ENCODE measurements at regions not wholly inside any gene's neighbourhood (a gene's known extent, or its start where the extent isn't known, plus 50 kb on each side); places are given as distances from the start of the nearest gene placed in this dataset.

GRCh38 chr2:7515327-7515726, 598.1 kb downstream of the RNF144A start:
- Histone ChIP-seq H3K27me3 (ENCODE audit: control insufficient read depth in 2 of 2, insufficient read depth in 2 of 2, low read length in 2 of 2) (no peaks in the 10 kb centered on the region), H3K4me2 (replicated peaks; ENCODE audit: extremely low read depth, low read length, poor library complexity, severe bottlenecking) (no peak overlapping the region), H3K9me3 (replicated peaks in 1 of 2; ENCODE audit: control insufficient read depth in 1 of 2, insufficient read depth in 1 of 2, low read length in 2 of 2) (no peaks in the 10 kb centered on the region), H3K27ac (ENCODE audit: low read depth in 1 of 2, low read length in 2 of 2) (no peak overlapping the region), H3K79me2 (ENCODE audit: insufficient read depth, low read length) (no peaks in the 10 kb centered on the region), H3K9ac (ENCODE audit: insufficient read depth, low read length, poor library complexity, severe bottlenecking) (no peak overlapping the region), H4K20me1 (ENCODE audit: insufficient read depth, low read length) (no peaks in the 10 kb centered on the region), H3K36me3 (replicated peaks in 1 of 2; ENCODE audit: control insufficient read depth in 1 of 2, insufficient read depth in 2 of 2, low read length in 2 of 2) (no peaks in the 10 kb centered on the region), H2AFZ (ENCODE audit: insufficient read depth, low read depth, low read length, poor library complexity, severe bottlenecking) (no peak overlapping the region), H3K4me3 (replicated peaks in 1 of 3; ENCODE audit: low read depth in 2 of 3, low read length in 3 of 3) (no peak overlapping the region), H3K4me1 (ENCODE audit: control insufficient read depth in 1 of 2, insufficient read depth in 2 of 2, low read length in 2 of 2) (no peaks in the 10 kb centered on the region)
- no peak for TF ChIP-seq CTCF (IDR thresholded peaks at IDR 0.05)
- Mint-ChIP-seq H3K9me3 (peaks cover 0 to 3% (median 1%) of the 10 kb centered on the region in 7 donors), H3K27me3 (ENCODE audit: low read depth in 3 of 3) (peaks cover 0 to 5% (median under 1%) of the 10 kb centered on the region in 3 donors), H3K36me3 (no peaks in the 10 kb centered on the region), H3K4me1 (peaks cover 8% of the 10 kb centered on the region), H3K4me3 (no peak overlapping the region), H3K27ac (no peak overlapping the region)
- DNase-seq = no peak
- intact Hi-C loops (cut with micrococcal nuclease) = no loop called here

GRCh38 chr2:7516484-7517063, 599.4 kb downstream of the RNF144A start:
- intact Hi-C loops (cut with micrococcal nuclease) = no loop called here
- no peaks in the 10 kb centered on the region for H3K79me2 ChIP-seq (ENCODE audit: insufficient read depth, low read length)
- Mint-ChIP-seq H3K9me3 (peaks cover 0 to 3% (median 1%) of the 10 kb centered on the region in 7 donors), H3K27ac (no peak overlapping the region), H3K36me3 (no peaks in the 10 kb centered on the region), H3K4me1 (peaks cover 8% of the 10 kb centered on the region), H3K4me3 (no peak overlapping the region), H3K27me3 (ENCODE audit: low read depth in 3 of 3) (peaks cover 2 to 7% (median 3%) of the 10 kb centered on the region in 3 donors)
- H3K4me3 ChIP-seq (replicated peaks in 1 of 3; ENCODE audit: low read depth in 2 of 3, low read length in 3 of 3) = no peak overlapping the region
- DNase-seq = no peak
- H3K4me1 ChIP-seq (ENCODE audit: control insufficient read depth in 1 of 2, insufficient read depth in 2 of 2, low read length in 2 of 2) = no peaks in the 10 kb centered on the region
- no peak for TF ChIP-seq CTCF (IDR thresholded peaks at IDR 0.05)
- H2AFZ ChIP-seq (ENCODE audit: insufficient read depth, low read depth, low read length, poor library complexity, severe bottlenecking) = no peak overlapping the region
- H3K27me3 ChIP-seq (ENCODE audit: control insufficient read depth in 2 of 2, insufficient read depth in 2 of 2, low read length in 2 of 2) = no peaks in the 10 kb centered on the region
- no peaks in the 10 kb centered on the region for H3K9me3 ChIP-seq (replicated peaks in 1 of 2; ENCODE audit: control insufficient read depth in 1 of 2, insufficient read depth in 1 of 2, low read length in 2 of 2)
- no peaks in the 10 kb centered on the region for H3K36me3 ChIP-seq (replicated peaks in 1 of 2; ENCODE audit: control insufficient read depth in 1 of 2, insufficient read depth in 2 of 2, low read length in 2 of 2)
- H3K4me2 ChIP-seq (replicated peaks; ENCODE audit: extremely low read depth, low read length, poor library complexity, severe bottlenecking) = no peak overlapping the region
- WGBS (ENCODE audit: insufficient coverage) = no CpG with 5 or more reads among the region's 2 CpGs
- H4K20me1 ChIP-seq (ENCODE audit: insufficient read depth, low read length) = no peaks in the 10 kb centered on the region
- H3K9ac ChIP-seq (ENCODE audit: insufficient read depth, low read length, poor library complexity, severe bottlenecking) = no peak overlapping the region
- no peak overlapping the region for H3K27ac ChIP-seq (ENCODE audit: low read depth in 1 of 2, low read length in 2 of 2)

Measured in CD14-positive monocyte (primary cell).